ENCODE measurements at regions not wholly inside any gene's neighbourhood (a gene's known extent, or its start where the extent isn't known, plus 50 kb on each side); places are given as distances from the start of the nearest gene placed in this dataset.

DNA sequence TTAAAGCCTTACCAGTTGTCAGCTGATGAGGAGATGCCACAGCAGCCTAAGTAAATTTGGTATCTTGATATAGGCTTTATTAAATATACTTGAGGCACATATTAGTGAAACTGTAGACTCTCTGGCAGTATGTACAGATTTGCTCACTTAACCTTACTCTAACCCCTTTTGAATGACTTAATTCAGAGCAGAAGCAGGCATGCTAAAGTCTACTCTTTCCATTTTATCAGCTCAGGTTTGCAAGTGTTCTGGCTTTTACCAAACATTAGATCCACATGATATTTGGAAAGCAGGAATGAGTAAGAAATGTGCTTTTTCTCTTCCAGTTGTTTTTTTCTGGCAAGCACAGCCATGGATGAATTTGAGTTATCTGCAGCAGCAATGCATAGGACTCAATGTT lies 541.0 kb upstream of the PCDH9 start:
- H3K4me1 ChIP-seq (ENCODE audit: low read depth, poor library complexity, severe bottlenecking) = no peaks in the 10 kb centered on the region
- H3K27me3 ChIP-seq (ENCODE audit: insufficient read depth, low read depth) = no peaks in the 10 kb centered on the region
- no peak overlapping the region for H3K27ac ChIP-seq
- H3K79me2 ChIP-seq (ENCODE audit: insufficient read depth, low read depth) = no peaks in the 10 kb centered on the region
- no peak overlapping the region for H3K4me3 ChIP-seq (IDR thresholded peaks at IDR 0.05; ENCODE audit: insufficient read depth, low read depth, low read length)
- H4K20me1 ChIP-seq (ENCODE audit: insufficient read depth) = no peaks in the 10 kb centered on the region
- no peaks in the 10 kb centered on the region for H3K36me3 ChIP-seq (ENCODE audit: insufficient read depth)
- no peak overlapping the region for H3K9ac ChIP-seq
- H2AFZ ChIP-seq (ENCODE audit: low read depth) = no peak overlapping the region
- H3K4me2 ChIP-seq = no peak overlapping the region
- TF ChIP-seq CTCF (conservative IDR thresholded peaks at IDR 0.05; ENCODE audit: low read depth, low read length) = no peak

DNA sequence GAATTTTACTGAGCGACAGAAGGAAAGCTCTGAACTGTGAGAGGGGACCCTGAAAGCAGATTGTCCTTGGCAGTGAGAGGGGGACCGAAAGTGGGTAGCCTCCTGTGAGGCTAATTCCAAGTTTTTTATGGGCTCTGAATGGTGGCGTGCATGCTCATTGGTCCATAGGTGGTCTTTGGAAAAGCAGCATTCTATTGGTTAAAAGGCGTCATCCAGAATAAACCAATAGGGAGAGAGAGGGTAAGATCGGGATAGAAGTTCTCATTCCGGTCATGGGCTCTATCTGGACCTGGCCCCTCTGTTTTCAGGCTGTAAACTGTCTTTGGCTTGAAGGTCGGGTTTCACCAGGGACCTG lies 539.8 kb upstream of the PCDH9 start:
- Histone ChIP-seq H3K79me2 (ENCODE audit: insufficient read depth, low read depth) (no peaks in the 10 kb centered on the region), H2AFZ (ENCODE audit: low read depth) (no peak overlapping the region), H3K9ac (no peak overlapping the region), H3K27ac (no peak overlapping the region), H3K4me2 (no peak overlapping the region), H3K4me1 (ENCODE audit: low read depth, poor library complexity, severe bottlenecking) (no peaks in the 10 kb centered on the region), H3K36me3 (ENCODE audit: insufficient read depth) (no peaks in the 10 kb centered on the region), H3K4me3 (IDR thresholded peaks at IDR 0.05; ENCODE audit: insufficient read depth, low read depth, low read length) (no peak overlapping the region), H3K27me3 (ENCODE audit: insufficient read depth, low read depth) (no peaks in the 10 kb centered on the region), H4K20me1 (ENCODE audit: insufficient read depth) (no peaks in the 10 kb centered on the region)
- no peak for TF ChIP-seq CTCF (conservative IDR thresholded peaks at IDR 0.05; ENCODE audit: low read depth, low read length)

GRCh38 chr13:67769063-67769986 lies 539.2 kb upstream of the PCDH9 start:
- no peaks in the 10 kb centered on the region for H3K79me2 ChIP-seq (ENCODE audit: insufficient read depth, low read depth)
- H3K4me1 ChIP-seq (ENCODE audit: low read depth, poor library complexity, severe bottlenecking) = no peaks in the 10 kb centered on the region
- H3K4me3 ChIP-seq (IDR thresholded peaks at IDR 0.05; ENCODE audit: insufficient read depth, low read depth, low read length) = no peak overlapping the region
- H3K4me2 ChIP-seq = no peak overlapping the region
- no peaks in the 10 kb centered on the region for H3K27me3 ChIP-seq (ENCODE audit: insufficient read depth, low read depth)
- no peak overlapping the region for H2AFZ ChIP-seq (ENCODE audit: low read depth)
- no peak overlapping the region for H3K27ac ChIP-seq
- H3K36me3 ChIP-seq (ENCODE audit: insufficient read depth) = no peaks in the 10 kb centered on the region
- no peak for TF ChIP-seq CTCF (conservative IDR thresholded peaks at IDR 0.05; ENCODE audit: low read depth, low read length)
- H3K9ac ChIP-seq = no peak overlapping the region
- no peaks in the 10 kb centered on the region for H4K20me1 ChIP-seq (ENCODE audit: insufficient read depth)

DNA sequence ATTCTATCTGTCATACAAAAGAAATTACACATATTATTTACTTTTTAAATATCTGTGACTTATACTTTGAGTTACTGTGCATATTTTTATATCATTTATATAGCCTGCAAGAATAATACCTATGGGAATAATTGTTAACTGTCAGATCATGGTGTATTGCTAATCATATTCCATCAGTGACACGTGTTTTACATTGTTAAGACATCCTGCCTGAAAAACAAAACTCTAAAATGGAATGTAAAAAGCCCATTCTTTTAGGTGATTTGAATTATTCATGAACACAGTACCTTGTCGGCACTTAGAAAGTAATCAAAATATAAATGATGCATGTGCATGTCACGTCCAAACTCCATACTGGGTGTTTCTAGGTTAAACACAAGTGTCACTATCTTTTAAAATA lies 533.8 kb upstream of the PCDH9 start:
- Histone ChIP-seq H3K4me3 (IDR thresholded peaks at IDR 0.05; ENCODE audit: insufficient read depth, low read depth, low read length) (no peak overlapping the region), H3K4me1 (ENCODE audit: low read depth, poor library complexity, severe bottlenecking) (no peaks in the 10 kb centered on the region), H3K79me2 (ENCODE audit: insufficient read depth, low read depth) (no peaks in the 10 kb centered on the region), H4K20me1 (ENCODE audit: insufficient read depth) (no peaks in the 10 kb centered on the region), H3K27me3 (ENCODE audit: insufficient read depth, low read depth) (no peaks in the 10 kb centered on the region), H3K4me2 (no peak overlapping the region), H3K9ac (no peak overlapping the region), H3K36me3 (ENCODE audit: insufficient read depth) (no peaks in the 10 kb centered on the region), H3K27ac (no peak overlapping the region), H2AFZ (ENCODE audit: low read depth) (no peak overlapping the region)
- no peak for TF ChIP-seq CTCF (conservative IDR thresholded peaks at IDR 0.05; ENCODE audit: low read depth, low read length)
